ENCODE measurements at regions not wholly inside any gene's neighbourhood (a gene's known extent, or its start where the extent isn't known, plus 50 kb on each side); places are given as distances from the start of the nearest gene placed in this dataset.

DNA sequence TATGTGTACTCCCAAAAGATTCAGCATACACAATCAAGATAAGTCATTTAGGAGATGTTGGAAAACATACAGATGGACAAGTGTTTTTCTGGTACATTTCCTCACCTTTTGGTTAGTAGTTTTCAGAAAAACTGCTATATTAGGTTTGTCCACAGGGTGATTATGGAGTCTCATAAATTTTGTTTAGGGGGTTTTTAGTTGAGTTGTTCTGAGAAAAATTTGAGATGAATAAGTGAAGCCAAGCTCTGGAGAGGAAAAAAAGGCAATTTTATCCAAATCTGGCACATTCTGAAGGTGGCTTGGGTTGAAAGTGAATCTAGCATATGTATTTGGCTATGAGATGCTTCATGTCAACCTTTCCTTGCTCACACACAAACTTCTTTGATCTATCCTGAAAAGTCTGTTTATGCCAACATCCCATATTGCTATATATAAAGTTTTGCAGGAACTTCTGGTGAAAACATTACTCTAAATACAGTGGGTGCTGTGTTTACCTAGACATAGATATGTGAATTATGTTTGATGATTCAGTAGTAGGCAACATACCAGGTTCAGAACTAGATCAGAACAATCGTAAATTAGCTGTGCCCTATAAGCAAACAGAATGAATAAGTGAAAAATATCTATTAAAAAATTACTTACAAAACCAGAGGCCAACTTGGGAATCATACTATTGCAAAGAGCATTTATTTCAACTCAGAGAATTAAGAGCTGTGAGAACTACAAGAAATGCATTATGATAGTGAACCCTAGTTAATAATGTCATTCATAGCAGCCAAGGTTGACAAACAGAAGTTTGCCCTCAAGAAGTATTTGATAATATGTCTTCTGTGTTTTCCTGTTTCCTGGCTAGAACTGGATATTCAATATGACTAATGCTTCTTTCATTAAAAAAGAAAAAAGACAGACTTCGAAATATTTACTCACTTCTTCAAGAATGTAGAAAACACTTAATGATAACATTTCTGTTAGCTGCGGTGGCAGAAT lies 552.0 kb downstream of the IRS1 start:
- TF ChIP-seq, protein P1, sequence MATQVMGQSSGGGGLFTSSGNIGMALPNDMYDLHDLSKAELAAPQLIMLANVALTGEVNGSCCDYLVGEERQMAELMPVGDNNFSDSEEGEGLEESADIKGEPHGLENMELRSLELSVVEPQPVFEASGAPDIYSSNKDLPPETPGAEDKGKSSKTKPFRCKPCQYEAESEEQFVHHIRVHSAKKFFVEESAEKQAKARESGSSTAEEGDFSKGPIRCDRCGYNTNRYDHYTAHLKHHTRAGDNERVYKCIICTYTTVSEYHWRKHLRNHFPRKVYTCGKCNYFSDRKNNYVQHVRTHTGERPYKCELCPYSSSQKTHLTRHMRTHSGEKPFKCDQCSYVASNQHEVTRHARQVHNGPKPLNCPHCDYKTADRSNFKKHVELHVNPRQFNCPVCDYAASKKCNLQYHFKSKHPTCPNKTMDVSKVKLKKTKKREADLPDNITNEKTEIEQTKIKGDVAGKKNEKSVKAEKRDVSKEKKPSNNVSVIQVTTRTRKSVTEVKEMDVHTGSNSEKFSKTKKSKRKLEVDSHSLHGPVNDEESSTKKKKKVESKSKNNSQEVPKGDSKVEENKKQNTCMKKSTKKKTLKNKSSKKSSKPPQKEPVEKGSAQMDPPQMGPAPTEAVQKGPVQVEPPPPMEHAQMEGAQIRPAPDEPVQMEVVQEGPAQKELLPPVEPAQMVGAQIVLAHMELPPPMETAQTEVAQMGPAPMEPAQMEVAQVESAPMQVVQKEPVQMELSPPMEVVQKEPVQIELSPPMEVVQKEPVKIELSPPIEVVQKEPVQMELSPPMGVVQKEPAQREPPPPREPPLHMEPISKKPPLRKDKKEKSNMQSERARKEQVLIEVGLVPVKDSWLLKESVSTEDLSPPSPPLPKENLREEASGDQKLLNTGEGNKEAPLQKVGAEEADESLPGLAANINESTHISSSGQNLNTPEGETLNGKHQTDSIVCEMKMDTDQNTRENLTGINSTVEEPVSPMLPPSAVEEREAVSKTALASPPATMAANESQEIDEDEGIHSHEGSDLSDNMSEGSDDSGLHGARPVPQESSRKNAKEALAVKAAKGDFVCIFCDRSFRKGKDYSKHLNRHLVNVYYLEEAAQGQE (IDR thresholded peaks at IDR 0.05; ENCODE audit: insufficient replicate concordance, low read depth) = no peak
- TF ChIP-seq SPI1 (IDR thresholded peaks at IDR 0.05; ENCODE audit: borderline replicate concordance, low read depth) = no peak
- TF ChIP-seq POLR2AphosphoS5 (IDR thresholded peaks at IDR 0.05; ENCODE audit: low read depth) = no peak
- TF ChIP-seq GABPA (IDR thresholded peaks at IDR 0.05; ENCODE audit: low read depth) = no peak
- TF ChIP-seq, protein P2, sequence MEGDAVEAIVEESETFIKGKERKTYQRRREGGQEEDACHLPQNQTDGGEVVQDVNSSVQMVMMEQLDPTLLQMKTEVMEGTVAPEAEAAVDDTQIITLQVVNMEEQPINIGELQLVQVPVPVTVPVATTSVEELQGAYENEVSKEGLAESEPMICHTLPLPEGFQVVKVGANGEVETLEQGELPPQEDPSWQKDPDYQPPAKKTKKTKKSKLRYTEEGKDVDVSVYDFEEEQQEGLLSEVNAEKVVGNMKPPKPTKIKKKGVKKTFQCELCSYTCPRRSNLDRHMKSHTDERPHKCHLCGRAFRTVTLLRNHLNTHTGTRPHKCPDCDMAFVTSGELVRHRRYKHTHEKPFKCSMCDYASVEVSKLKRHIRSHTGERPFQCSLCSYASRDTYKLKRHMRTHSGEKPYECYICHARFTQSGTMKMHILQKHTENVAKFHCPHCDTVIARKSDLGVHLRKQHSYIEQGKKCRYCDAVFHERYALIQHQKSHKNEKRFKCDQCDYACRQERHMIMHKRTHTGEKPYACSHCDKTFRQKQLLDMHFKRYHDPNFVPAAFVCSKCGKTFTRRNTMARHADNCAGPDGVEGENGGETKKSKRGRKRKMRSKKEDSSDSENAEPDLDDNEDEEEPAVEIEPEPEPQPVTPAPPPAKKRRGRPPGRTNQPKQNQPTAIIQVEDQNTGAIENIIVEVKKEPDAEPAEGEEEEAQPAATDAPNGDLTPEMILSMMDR (IDR thresholded peaks at IDR 0.05; ENCODE audit: insufficient read depth, low read length) = no peak
- no peak overlapping the region for H3K27ac ChIP-seq (replicated peaks)
- DNase-seq (ENCODE audit: low read depth in 1 of 2, low spot score in 1 of 2) = no peak
- no peaks in the 10 kb centered on the region for H3K27me3 ChIP-seq (ENCODE audit: insufficient read depth, poor library complexity, severe bottlenecking)
- no peak overlapping the region for H3K4me3 ChIP-seq (replicated peaks; ENCODE audit: insufficient read depth, low read length)

DNA sequence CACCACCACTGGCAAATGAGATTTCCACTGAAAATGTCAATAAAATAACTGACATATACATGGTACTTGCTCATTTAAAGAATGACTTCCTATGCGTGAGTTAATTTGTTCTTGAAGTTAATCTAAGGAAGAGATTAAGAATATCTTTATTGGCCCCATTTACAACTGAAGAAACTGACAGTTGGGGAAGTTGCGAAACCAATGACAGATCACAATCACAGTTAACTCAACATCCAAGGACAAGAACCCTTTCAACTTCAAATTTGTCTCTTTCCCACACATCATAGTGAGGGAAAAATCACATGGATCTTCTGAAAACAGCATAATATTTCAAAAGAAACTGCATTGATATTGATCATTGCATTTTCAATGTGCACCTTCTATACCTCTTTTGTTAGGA lies 565.4 kb downstream of the IRS1 start:
- Histone ChIP-seq H3K27ac (replicated peaks) (no peak overlapping the region), H3K27me3 (ENCODE audit: insufficient read depth, poor library complexity, severe bottlenecking) (no peaks in the 10 kb centered on the region), H3K4me3 (replicated peaks; ENCODE audit: insufficient read depth, low read length) (no peak overlapping the region)
- TF ChIP-seq GABPA (IDR thresholded peaks at IDR 0.05; ENCODE audit: low read depth) (no peak), SPI1 (IDR thresholded peaks at IDR 0.05; ENCODE audit: borderline replicate concordance, low read depth) (no peak), POLR2AphosphoS5 (IDR thresholded peaks at IDR 0.05; ENCODE audit: low read depth) (no peak)
- TF ChIP-seq, protein P1 (IDR thresholded peaks at IDR 0.05; ENCODE audit: insufficient replicate concordance, low read depth) = no peak
- TF ChIP-seq, protein P2 (IDR thresholded peaks at IDR 0.05; ENCODE audit: insufficient read depth, low read length) = no peak
- peak in 1 of 2 experiments; percentile 13 for DNase-seq (ENCODE audit: low read depth in 1 of 2, low spot score in 1 of 2)

DNA sequence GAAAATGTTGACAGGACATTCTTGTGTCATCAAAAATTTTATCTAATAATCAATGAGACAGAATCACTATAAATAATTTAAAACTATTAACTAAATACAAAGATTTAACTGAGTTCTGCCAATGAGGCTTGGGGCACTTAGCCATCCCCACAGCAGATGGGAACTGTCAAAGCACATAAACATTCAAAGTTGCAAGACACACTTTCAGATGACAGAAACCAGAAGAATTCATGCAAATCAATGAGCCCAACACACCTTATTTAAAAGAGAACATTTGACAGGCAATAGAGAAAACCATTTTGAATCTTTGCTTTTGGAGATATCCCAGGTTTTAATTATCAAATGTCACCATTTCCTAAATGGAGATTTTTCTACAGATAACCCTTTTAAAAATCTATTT lies 566.2 kb downstream of the IRS1 start:
- no peak for DNase-seq (ENCODE audit: low read depth in 1 of 2, low spot score in 1 of 2)
- no peak overlapping the region for H3K27ac ChIP-seq (replicated peaks)
- H3K4me3 ChIP-seq (replicated peaks; ENCODE audit: insufficient read depth, low read length) = no peak overlapping the region
- TF ChIP-seq SPI1 (IDR thresholded peaks at IDR 0.05; ENCODE audit: borderline replicate concordance, low read depth) (no peak), GABPA (IDR thresholded peaks at IDR 0.05; ENCODE audit: low read depth) (no peak), POLR2AphosphoS5 (IDR thresholded peaks at IDR 0.05; ENCODE audit: low read depth) (no peak)
- TF ChIP-seq, protein P1 (IDR thresholded peaks at IDR 0.05; ENCODE audit: insufficient replicate concordance, low read depth) = no peak
- TF ChIP-seq, protein P2 (IDR thresholded peaks at IDR 0.05; ENCODE audit: insufficient read depth, low read length) = no peak
- H3K27me3 ChIP-seq (ENCODE audit: insufficient read depth, poor library complexity, severe bottlenecking) = no peaks in the 10 kb centered on the region
